OCI-LY7 (cell line): ENCODE measurements at regions not wholly inside any gene's neighbourhood (a gene's known extent, or its start where the extent isn't known, plus 50 kb on each side); places are given as distances from the start of the nearest gene placed in this dataset.

Experiments
- EZH2phosphoT487 ChIP-seq: fragments of 200-600 bp; sonication (generic); IDR thresholded peaks from 2 replicates; pipeline ENCODE4 v1.6.1; 2018; ENCODE audit warnings: low read depth, borderline replicate concordance, mild to moderate bottlenecking, mixed run types, antibody characterized with exemption, low read length, moderate library complexity, mixed read lengths
- TF ChIP-seq, protein P1 (sequence below): fragments of 200-600 bp; sonication (generic); conservative IDR thresholded peaks from 2 replicates; pipeline ENCODE4 v1.5.1; 2014; ENCODE audit warnings: mild to moderate bottlenecking, antibody characterized with exemption, low read length, moderate library complexity, mixed read lengths

DNA sequence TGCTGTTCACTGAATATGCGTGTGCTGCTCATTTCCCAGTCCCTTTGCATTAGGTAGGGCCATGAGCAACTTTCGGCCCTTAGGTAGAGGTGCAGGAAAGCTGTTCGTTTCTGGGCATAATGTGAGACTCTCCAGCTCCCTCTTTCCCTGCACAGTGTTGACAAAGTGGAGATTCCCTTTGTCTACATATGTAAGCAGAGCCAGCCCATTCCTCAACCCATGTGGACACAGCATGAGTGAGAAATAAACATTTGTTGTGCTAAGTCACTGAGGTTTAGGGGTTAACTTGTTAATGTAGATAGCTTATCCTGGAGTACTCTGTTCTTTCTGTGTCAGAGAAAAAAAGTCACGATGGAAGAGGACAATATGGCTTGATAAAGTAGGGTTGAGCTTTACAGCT is 343.8 kb downstream of the PSAT1 start:
- TF ChIP-seq, protein P1, sequence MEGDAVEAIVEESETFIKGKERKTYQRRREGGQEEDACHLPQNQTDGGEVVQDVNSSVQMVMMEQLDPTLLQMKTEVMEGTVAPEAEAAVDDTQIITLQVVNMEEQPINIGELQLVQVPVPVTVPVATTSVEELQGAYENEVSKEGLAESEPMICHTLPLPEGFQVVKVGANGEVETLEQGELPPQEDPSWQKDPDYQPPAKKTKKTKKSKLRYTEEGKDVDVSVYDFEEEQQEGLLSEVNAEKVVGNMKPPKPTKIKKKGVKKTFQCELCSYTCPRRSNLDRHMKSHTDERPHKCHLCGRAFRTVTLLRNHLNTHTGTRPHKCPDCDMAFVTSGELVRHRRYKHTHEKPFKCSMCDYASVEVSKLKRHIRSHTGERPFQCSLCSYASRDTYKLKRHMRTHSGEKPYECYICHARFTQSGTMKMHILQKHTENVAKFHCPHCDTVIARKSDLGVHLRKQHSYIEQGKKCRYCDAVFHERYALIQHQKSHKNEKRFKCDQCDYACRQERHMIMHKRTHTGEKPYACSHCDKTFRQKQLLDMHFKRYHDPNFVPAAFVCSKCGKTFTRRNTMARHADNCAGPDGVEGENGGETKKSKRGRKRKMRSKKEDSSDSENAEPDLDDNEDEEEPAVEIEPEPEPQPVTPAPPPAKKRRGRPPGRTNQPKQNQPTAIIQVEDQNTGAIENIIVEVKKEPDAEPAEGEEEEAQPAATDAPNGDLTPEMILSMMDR, result no peak
- TF ChIP-seq EZH2phosphoT487, result no peak
